PFSK-1 (cell line): ENCODE measurements at regions not wholly inside any gene's neighbourhood (a gene's known extent, or its start where the extent isn't known, plus 50 kb on each side); places are given as distances from the start of the nearest gene placed in this dataset.

ENCODE experiments used
- FOXP2 ChIP-seq: optimal IDR thresholded peaks from 2 replicates; pipeline ENCODE3; 2011; ENCODE audit warnings: borderline replicate concordance, control low read depth, inconsistent platforms; ENCODE audit not compliant: insufficient read depth; ENCODE audit errors: extremely low read length, extremely low read depth
- POLR2AphosphoS5 ChIP-seq: IDR thresholded peaks from 2 replicates; pipeline ENCODE4 v1.6.1; 2012; ENCODE audit warnings: low read depth, mild to moderate bottlenecking, control low read depth, low read length, moderate library complexity
- SIN3A ChIP-seq: IDR thresholded peaks from 2 replicates; pipeline ENCODE4 v1.6.1; 2012; ENCODE audit warnings: mild to moderate bottlenecking, low read length, moderate library complexity, borderline replicate concordance; ENCODE audit not compliant: insufficient read depth
- TAF1 ChIP-seq: IDR thresholded peaks from 2 replicates; pipeline ENCODE4 v1.6.1; 2012; ENCODE audit warnings: low read length, control low read depth, borderline replicate concordance; ENCODE audit not compliant: insufficient read depth

DNA sequence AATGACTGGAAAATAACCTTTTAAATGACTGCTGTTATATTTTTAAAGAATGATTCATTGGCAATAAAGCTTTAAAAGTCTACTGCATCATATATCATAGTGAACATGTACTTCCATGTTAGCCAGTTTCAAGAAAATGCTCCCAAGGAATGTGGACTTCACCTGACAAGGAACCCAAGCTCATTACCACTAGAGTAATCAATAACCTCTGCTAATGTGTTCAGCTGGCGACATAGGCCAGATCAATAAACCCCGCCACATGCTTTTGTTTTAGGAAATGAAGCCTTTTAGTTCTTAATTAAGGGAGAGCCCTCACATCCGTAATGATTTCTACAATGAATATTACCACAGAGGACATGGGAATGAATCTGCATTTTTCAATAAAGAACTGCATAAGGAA lies 1219.9 kb upstream of the CNTN5 start:
- no peak for TF ChIP-seq POLR2AphosphoS5
- TF ChIP-seq TAF1 = no peak
- no peak for TF ChIP-seq SIN3A
- TF ChIP-seq FOXP2 = no peak
